Adrenal gland (tissue), 5 donors: ENCODE measurements at regions not wholly inside any gene's neighbourhood (a gene's known extent, or its start where the extent isn't known, plus 50 kb on each side); places are given as distances from the start of the nearest gene placed in this dataset.

Source experiments
- POLR2A ChIP-seq, 2 donors: fragments of 450-650 bp; IDR thresholded peaks; one replicate each; pipeline ENCODE4 v1.6.1; 2017; ENCODE audit warnings: antibody characterized with exemption in 2 of 2, mild to moderate bottlenecking in 2 of 2, moderate library complexity in 1 of 2
- TF ChIP-seq, protein P1 (sequence below), 6 experiments: fragments of 450-650 bp in 4 of 6; fragments of 200-600 bp in 2 of 6; sonication (generic) in 1 of 6; IDR thresholded peaks; 1 replicate in 5 of 6; 2 replicates in 1 of 6; pipeline versions ENCODE4 v1.5.1 to v1.8.0; 2016 to 2021; ENCODE audit warnings: antibody characterized with exemption in 6 of 6, mild to moderate bottlenecking in 2 of 6, moderate library complexity in 1 of 6
- donor health status: DM: no; HTN: no; CAD: no.

GRCh38 chr1:232310541-232310940 is 319.4 kb downstream of the SIPA1L2 start:
- TF ChIP-seq, protein P1, sequence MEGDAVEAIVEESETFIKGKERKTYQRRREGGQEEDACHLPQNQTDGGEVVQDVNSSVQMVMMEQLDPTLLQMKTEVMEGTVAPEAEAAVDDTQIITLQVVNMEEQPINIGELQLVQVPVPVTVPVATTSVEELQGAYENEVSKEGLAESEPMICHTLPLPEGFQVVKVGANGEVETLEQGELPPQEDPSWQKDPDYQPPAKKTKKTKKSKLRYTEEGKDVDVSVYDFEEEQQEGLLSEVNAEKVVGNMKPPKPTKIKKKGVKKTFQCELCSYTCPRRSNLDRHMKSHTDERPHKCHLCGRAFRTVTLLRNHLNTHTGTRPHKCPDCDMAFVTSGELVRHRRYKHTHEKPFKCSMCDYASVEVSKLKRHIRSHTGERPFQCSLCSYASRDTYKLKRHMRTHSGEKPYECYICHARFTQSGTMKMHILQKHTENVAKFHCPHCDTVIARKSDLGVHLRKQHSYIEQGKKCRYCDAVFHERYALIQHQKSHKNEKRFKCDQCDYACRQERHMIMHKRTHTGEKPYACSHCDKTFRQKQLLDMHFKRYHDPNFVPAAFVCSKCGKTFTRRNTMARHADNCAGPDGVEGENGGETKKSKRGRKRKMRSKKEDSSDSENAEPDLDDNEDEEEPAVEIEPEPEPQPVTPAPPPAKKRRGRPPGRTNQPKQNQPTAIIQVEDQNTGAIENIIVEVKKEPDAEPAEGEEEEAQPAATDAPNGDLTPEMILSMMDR (IDR thresholded peaks at IDR 0.05), result no peak
- no peak for TF ChIP-seq POLR2A (IDR thresholded peaks at IDR 0.05)
